HepG2 (cell line): ENCODE measurements at regions not wholly inside any gene's neighbourhood (a gene's known extent, or its start where the extent isn't known, plus 50 kb on each side); places are given as distances from the start of the nearest gene placed in this dataset.

Experiments
- ARID4A ChIP-seq: sonication (generic); formaldehyde crosslinking; IDR thresholded peaks from 2 replicates; pipeline ENCODE4 v1.5.0; 2020; ENCODE audit warnings: mild to moderate bottlenecking, missing genetic modification reagents, borderline replicate concordance
- ATF1 ChIP-seq: IDR thresholded peaks from 2 replicates; pipeline ENCODE4 v1.6.1; 2016; ENCODE audit warnings: mild to moderate bottlenecking, control low read depth
- CHD2 ChIP-seq: IDR thresholded peaks from 2 replicates; pipeline ENCODE4 v1.6.1; 2011; ENCODE audit warnings: low read depth, low read length, improper control_type of control experiment
- HES4 ChIP-seq: sonication (generic); formaldehyde crosslinking; IDR thresholded peaks from 2 replicates; pipeline ENCODE4 v1.9.0; 2021; ENCODE audit warnings: mild to moderate bottlenecking, missing genetic modification reagents, borderline replicate concordance
- HMGA1 ChIP-seq: sonication (generic); formaldehyde crosslinking; conservative IDR thresholded peaks from 2 replicates; pipeline ENCODE4 v1.4.0; 2020; ENCODE audit warnings: missing genetic modification reagents
- JUN ChIP-seq: sonication (generic); formaldehyde crosslinking; IDR thresholded peaks from 2 replicates; pipeline ENCODE4 v1.4.0; 2020; ENCODE audit warnings: mild to moderate bottlenecking, missing genetic modification reagents
- JUNB ChIP-seq: sonication (generic); formaldehyde crosslinking; IDR thresholded peaks from 2 replicates; pipeline ENCODE4 v1.8.0; 2022; ENCODE audit warnings: missing genetic modification reagents, mild to moderate bottlenecking, borderline replicate concordance
- KDM6A ChIP-seq: IDR thresholded peaks from 2 replicates; pipeline ENCODE4 v1.6.1; 2016; ENCODE audit warnings: low read depth
- TARDBP ChIP-seq: sonication (generic); formaldehyde crosslinking; IDR thresholded peaks from 2 replicates; pipeline ENCODE4 v1.8.0; 2022; ENCODE audit warnings: mild to moderate bottlenecking, missing genetic modification reagents
- ZBTB3 ChIP-seq: sonication (generic); formaldehyde crosslinking; IDR thresholded peaks from 2 replicates; pipeline ENCODE4 v1.4.0; 2020; ENCODE audit warnings: low read depth, mild to moderate bottlenecking, moderate library complexity, missing genetic modification reagents, borderline replicate concordance
- ZNF10 ChIP-seq: sonication (generic); formaldehyde crosslinking; IDR thresholded peaks from 2 replicates; pipeline ENCODE4 v1.4.0; 2020; ENCODE audit warnings: mild to moderate bottlenecking, low read depth, missing genetic modification reagents, borderline replicate concordance
- ZNF501 ChIP-seq: sonication (generic); formaldehyde crosslinking; IDR thresholded peaks from 2 replicates; pipeline ENCODE4 v1.5.1; 2020; ENCODE audit warnings: mild to moderate bottlenecking, moderate library complexity, missing genetic modification reagents
- ZNF574 ChIP-seq: sonication (generic); formaldehyde crosslinking; IDR thresholded peaks from 2 replicates; pipeline ENCODE4 v1.4.0; 2020; ENCODE audit warnings: missing genetic modification reagents
- ZNF629 ChIP-seq: sonication (generic); formaldehyde crosslinking; conservative IDR thresholded peaks from 2 replicates; pipeline ENCODE4 v1.5.0; 2020; ENCODE audit warnings: missing genetic modification reagents
- ZNF782 ChIP-seq: sonication (generic); formaldehyde crosslinking; IDR thresholded peaks from 2 replicates; pipeline ENCODE4 v1.4.0; 2020; ENCODE audit warnings: missing genetic modification reagents, mild to moderate bottlenecking, borderline replicate concordance
- ZSCAN21 ChIP-seq: sonication (generic); formaldehyde crosslinking; IDR thresholded peaks from 2 replicates; pipeline ENCODE4 v1.8.0; 2022; ENCODE audit warnings: mild to moderate bottlenecking, missing genetic modification reagents, moderate library complexity, borderline replicate concordance
- ZSCAN5A ChIP-seq: sonication (generic); formaldehyde crosslinking; IDR thresholded peaks from 2 replicates; pipeline ENCODE4 v1.8.0; 2022; ENCODE audit warnings: mild to moderate bottlenecking, missing genetic modification reagents, borderline replicate concordance
- TF ChIP-seq, protein P1 (sequence below): sonication (generic); formaldehyde crosslinking; IDR thresholded peaks from 2 replicates; pipeline ENCODE4 v1.5.0; 2020; ENCODE audit warnings: missing genetic modification reagents

GRCh38 chr16:14337303-14338191 is 266.4 kb downstream of the MRTFB start (continued):
- TF ChIP-seq ZNF10 (CRISPR knock-in tag) (no peak), JUNB (CRISPR knock-in tag) (no peak), ZSCAN5A (CRISPR knock-in tag) (no peak), ATF1 (CRISPR knock-in tag) (no peak), TARDBP (CRISPR knock-in tag) (no peak; the same call in 1 of the 2 replicates), ZNF501 (peak; percentile 99), ZNF574 (CRISPR knock-in tag) (peak; percentile 60), ZNF782 (CRISPR knock-in tag) (peak; percentile 72; the same call in 1 of the 2 replicates), ZNF629 (peak; percentile 41), ZSCAN21 (CRISPR knock-in tag) (peak; percentile 82), HMGA1 (CRISPR knock-in tag) (no peak), KDM6A (CRISPR knock-in tag) (0 out of 2 replicates have a peak, but pooled peaks have one; percentile 7), HES4 (CRISPR knock-in tag) (no peak), ARID4A (CRISPR knock-in tag) (no peak; the same call in 1 of the 2 replicates), CHD2 (no peak), JUN (CRISPR knock-in tag) (peak; percentile 67; the same call in 1 of the 2 replicates), ZBTB3 (CRISPR knock-in tag) (no peak)
- TF ChIP-seq, protein P1, sequence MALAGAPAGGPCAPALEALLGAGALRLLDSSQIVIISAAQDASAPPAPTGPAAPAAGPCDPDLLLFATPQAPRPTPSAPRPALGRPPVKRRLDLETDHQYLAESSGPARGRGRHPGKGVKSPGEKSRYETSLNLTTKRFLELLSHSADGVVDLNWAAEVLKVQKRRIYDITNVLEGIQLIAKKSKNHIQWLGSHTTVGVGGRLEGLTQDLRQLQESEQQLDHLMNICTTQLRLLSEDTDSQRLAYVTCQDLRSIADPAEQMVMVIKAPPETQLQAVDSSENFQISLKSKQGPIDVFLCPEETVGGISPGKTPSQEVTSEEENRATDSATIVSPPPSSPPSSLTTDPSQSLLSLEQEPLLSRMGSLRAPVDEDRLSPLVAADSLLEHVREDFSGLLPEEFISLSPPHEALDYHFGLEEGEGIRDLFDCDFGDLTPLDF (CRISPR knock-in tag) = no peak
